Motor neuron (in vitro differentiated cells): ENCODE measurements at regions not wholly inside any gene's neighbourhood (a gene's known extent, or its start where the extent isn't known, plus 50 kb on each side); places are given as distances from the start of the nearest gene placed in this dataset.

Source experiments
- ATAC-seq, 8 experiments: fragments of 200-7000 bp; cut with Tn5 transposase; replicated peaks in 6 of 8; 2 replicates each; pipeline ENCODE4 v1.8.0; 2021; ENCODE audit warnings: mild to moderate bottlenecking in 8 of 8, moderate library complexity in 8 of 8
- H3K27ac ChIP-seq, 2 donors: fragments of 250-450 bp; sonication (Bioruptor Pico); 2 replicates each; pipeline ENCODE4 v1.9.0; 2021; ENCODE audit warnings: antibody characterized with exemption in 2 of 2, mild to moderate bottlenecking in 2 of 2, moderate library complexity in 1 of 2
- H3K4me1 ChIP-seq, 2 donors: fragments of 250-450 bp; sonication (Bioruptor Pico); replicated peaks in 1 of 2; 2 replicates each; pipeline ENCODE4 v1.6.1; 2021; ENCODE audit warnings: antibody characterized with exemption in 2 of 2, mild to moderate bottlenecking in 2 of 2, moderate library complexity in 1 of 2
- H3K4me3 ChIP-seq, 5 donors: fragments of 250-450 bp; sonication (Bioruptor Pico); 2 replicates each; pipeline ENCODE4 v1.9.0; 2021; ENCODE audit warnings: antibody characterized with exemption in 5 of 5, mild to moderate bottlenecking in 5 of 5, moderate library complexity in 4 of 5
- WGBS, 10 experiments: fragments of 450-650 bp; shearing (Covaris generic); methylation state at CpG; one replicate each; pipeline ENCODE4 v1.0.0; 2022; 5-methylcytosine and 5-hydroxymethylcytosine counted together
- in situ Hi-C, 9 experiments: fragments of 400-800 bp; cut with MboI; loops; one replicate each; pipeline ENCODE4 v1.15.0; 2021; ENCODE audit warnings: low sequenced_read_pairs in 9 of 9, low pct_unique_long_range_greater_than_20kb in 2 of 9; ENCODE audit not compliant: unreplicated experiment in 9 of 9

DNA sequence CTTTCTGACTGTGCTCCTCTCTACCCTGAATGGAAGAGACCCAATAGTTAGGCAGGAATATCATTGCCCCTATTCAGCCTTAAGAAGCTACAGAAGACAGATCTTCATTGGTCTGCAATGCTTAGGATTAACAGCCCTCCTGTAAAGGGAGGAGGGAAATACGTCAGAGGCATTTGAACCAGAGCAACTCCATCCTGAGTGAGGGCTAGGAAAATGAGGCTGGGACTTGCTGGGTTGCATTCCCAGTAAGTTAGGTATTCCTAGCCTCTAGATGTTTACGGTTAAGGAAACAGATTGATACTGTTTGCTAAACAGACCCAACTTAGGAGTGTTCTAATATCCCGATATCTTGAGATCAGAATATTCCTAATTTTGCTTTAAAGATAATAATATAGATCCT, 63.5 kb downstream of the PCDH18 start:
- in situ Hi-C loops, result no loop called here
- no peak for ATAC-seq
- Histone ChIP-seq H3K27ac (no peak overlapping the region), H3K4me1 (no peaks in the 10 kb centered on the region), H3K4me3 (no peak overlapping the region)
- 69 to 100% (median 100%) methylated on average over 2 to 3 of the region's 3 CpGs; no CpG with 5 or more reads in 3 of the 10 experiments for WGBS, 10 experiments

- Histone ChIP-seq H3K4me3 (no peak overlapping the region), H3K4me1 (no peaks in the 10 kb centered on the region), H3K27ac (no peak overlapping the region)
- no peak for ATAC-seq
- in situ Hi-C loops, result no loop called here
These were observed 64.8 kb downstream of the PCDH18 start for GRCh38 chr4:137467537-137467936.

DNA sequence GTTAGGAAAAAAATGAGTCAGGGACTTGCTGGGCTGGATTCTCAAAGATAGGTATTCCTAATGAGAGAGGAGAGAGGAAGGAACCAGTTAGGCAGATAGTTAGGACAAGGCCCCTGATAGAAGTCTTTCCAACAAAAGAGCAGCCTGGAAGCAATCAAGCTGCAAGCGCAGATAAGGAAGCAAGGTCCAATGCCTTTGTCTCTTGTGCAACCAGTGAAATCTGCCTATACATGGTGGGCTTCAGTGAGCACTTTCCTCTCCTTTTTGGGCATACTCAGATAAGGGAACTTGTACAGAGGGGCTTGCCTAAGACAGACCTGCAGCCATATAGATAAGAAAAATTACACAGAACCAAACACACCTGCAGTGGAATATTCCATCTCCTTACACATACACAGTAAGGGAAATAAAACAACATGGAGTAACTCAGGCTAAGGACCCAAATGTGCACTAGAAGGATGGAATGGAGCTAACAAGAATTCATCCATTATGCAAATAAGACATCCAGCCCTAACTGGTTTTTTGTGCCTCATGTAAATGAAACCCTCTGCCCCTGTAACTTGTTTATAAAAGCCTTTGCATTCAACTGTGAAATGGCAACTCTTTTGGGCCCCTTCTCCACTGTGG, 68.8 kb downstream of the PCDH18 start:
- H3K4me1 ChIP-seq, result no peaks in the 10 kb centered on the region
- 80 to 100% (median 94%) methylated on average over 1 of the region's 1 CpG; no CpG with 5 or more reads in 4 of the 10 experiments for WGBS, 10 experiments
- no peak for ATAC-seq
- H3K27ac ChIP-seq, result no peak overlapping the region
- in situ Hi-C loops, result no loop called here
- no peak overlapping the region for H3K4me3 ChIP-seq

DNA sequence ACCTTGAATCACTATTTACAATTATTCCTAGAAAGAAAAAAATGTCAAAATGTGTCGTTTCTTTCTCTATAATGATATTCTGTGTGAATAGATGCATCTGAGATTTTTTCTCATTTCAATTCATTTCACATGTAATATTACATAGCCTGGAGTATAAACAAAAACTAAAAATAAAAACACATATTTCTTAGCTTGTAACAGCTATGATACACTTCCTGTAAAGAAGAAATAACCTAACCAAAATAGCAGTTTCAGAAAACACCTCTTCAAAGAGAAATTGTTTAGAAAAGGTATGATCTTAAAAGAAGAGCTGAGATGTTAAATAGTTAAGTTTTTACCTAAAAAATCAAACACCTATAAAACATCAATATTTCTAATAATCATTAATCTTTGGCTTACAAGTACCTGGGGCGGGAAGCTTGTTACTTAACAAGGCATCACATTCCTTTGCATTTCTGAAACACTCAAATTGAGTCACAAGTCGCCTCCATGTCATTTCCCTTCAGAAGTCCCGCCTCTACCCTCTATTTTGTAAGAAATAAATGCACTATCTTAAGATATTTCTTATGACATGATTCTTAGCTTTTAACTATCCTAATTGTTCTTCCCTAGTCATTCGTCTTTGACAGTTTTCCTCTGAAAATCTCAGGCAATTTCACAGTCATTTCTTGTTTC, 76.5 kb downstream of the PCDH18 start:
- in situ Hi-C loops, result no loop called here

GRCh38 chr4:137454767-137455166, 77.5 kb downstream of the PCDH18 start:
- Histone ChIP-seq H3K4me1 (no peaks in the 10 kb centered on the region), H3K27ac (no peak overlapping the region), H3K4me3 (no peak overlapping the region)
- ATAC-seq, result no peak
- in situ Hi-C loops, result no loop called here

More for the DNA sequence above, 76.5 kb downstream of the PCDH18 start:
- Histone ChIP-seq H3K27ac (no peak overlapping the region), H3K4me1 (no peaks in the 10 kb centered on the region), H3K4me3 (no peak overlapping the region)
- 64 to 92% (median 84%) methylated on average over 2 to 5 of the region's 5 CpGs for whole genome bisulfite sequencing, 10 experiments
- ATAC-seq, result no peak

DNA sequence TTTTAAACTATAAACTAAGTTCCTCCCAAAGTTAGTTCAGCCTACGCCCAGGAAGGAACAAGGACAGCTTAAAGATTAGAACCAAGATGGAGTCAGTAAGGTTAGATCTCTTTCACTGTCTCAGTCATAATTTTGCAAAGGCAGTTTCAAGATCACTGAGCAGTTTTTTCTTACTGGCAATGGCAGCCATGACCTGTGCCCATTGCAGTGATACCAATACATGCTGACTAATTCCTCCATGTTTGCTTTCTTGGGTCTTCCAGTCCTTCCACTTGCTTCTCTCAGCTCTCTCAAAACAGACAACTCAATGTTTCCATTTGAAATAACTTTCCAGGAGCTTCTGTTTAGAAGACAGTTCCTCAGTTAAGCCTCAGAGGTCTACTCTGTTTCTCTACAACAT, 79.5 kb downstream of the PCDH18 start:
- Histone ChIP-seq H3K4me1 (no peaks in the 10 kb centered on the region), H3K27ac (no peak overlapping the region), H3K4me3 (no peak overlapping the region)
- WGBS, 10 experiments, result 43 to 100% (median 100%) methylated on average over 1 of the region's 1 CpG; no CpG with 5 or more reads in 4 of the 10 experiments
- no peak for ATAC-seq
- in situ Hi-C loops, result no loop called here

- H3K4me1 ChIP-seq, result no peaks in the 10 kb centered on the region
These were observed 81.0 kb downstream of the PCDH18 start for GRCh38 chr4:137451172-137451825.

GRCh38 chr4:137448402-137448801, 83.9 kb downstream of the PCDH18 start:
- 50 to 100% (median 96%) methylated on average over 1 of the region's 1 CpG; no CpG with 5 or more reads in 2 of the 10 experiments for WGBS, 10 experiments
- ATAC-seq, result no peak
- Histone ChIP-seq H3K4me3 (no peak overlapping the region), H3K4me1 (no peaks in the 10 kb centered on the region), H3K27ac (no peak overlapping the region)
- in situ Hi-C loops, result no loop called here

More at GRCh38 chr4:137451172-137451825, 81.0 kb downstream of the PCDH18 start:
- no peak overlapping the region for H3K27ac ChIP-seq
- WGBS, 10 experiments, result 9 to 100% (median 42%) methylated on average over 1 to 3 of the region's 3 CpGs; no CpG with 5 or more reads in 1 of the 10 experiments
- H3K4me3 ChIP-seq, result no peak overlapping the region
- ATAC-seq, result no peak
- in situ Hi-C loops, result no loop called here

GRCh38 chr4:137446071-137446470, 86.2 kb downstream of the PCDH18 start:
- ATAC-seq, result no peak
- in situ Hi-C loops, result no loop called here
- 30 to 100% (median 61%) methylated on average over 2 of the region's 2 CpGs for WGBS, 10 experiments
- H3K4me1 ChIP-seq, result no peaks in the 10 kb centered on the region
- no peak overlapping the region for H3K27ac ChIP-seq
- H3K4me3 ChIP-seq, result no peak overlapping the region

- Histone ChIP-seq H3K27ac (no peak overlapping the region), H3K4me1 (no peaks in the 10 kb centered on the region), H3K4me3 (no peak overlapping the region)
- ATAC-seq, result no peak
- in situ Hi-C loops, result no loop called here
- 56 to 93% (median 82%) methylated on average over 2 to 3 of the region's 3 CpGs for WGBS, 10 experiments
These were observed 89.1 kb downstream of the PCDH18 start for GRCh38 chr4:137443031-137443800.

DNA sequence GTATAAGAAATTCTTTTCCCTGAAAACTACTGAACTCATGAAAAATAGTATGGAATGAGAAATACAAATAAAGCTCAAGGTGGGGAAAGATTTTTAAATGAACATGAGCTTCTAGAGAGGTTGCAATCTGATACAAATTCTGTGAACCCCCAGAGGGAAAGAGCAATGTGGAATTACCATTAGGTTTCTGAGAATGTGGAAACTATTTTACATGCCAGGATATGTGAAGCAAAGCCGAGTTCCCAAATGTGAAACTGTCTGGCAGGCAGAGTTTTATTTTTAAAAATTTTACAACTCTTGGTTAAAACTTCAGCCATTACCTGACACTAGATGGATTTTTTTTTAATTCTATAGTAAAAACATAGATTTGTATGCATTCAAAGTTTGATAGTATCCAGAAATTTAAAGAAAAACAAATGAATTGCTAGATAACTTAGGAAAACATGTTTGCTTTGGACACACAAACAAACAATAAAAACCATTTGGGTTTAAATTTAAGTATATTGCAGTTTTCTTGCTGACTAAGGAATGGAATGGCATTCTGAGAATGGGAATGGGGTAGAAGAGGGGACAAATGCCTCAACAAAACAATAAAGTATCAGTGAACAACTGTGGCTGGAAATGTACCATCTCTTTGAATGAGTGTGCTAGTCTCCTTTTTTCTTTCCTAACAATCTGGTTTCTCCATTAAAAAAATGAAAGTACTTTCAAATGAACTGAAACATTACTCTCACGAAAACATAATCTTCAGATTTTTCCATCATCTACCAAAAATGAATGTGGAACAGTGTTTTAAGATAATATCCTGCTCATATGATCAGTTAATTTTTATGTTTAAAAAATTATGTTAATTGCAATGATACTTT, 99.6 kb downstream of the PCDH18 start:
- Histone ChIP-seq H3K27ac (no peak overlapping the region), H3K4me1 (no peaks in the 10 kb centered on the region), H3K4me3 (no peak overlapping the region)
- in situ Hi-C loops, result no loop called here
- no peak for ATAC-seq
- WGBS, 10 experiments, result 15 to 89% (median 78%) methylated on average over 2 of the region's 2 CpGs; no CpG with 5 or more reads in 1 of the 10 experiments

- no peaks in the 10 kb centered on the region for H3K4me1 ChIP-seq
- H3K4me3 ChIP-seq, result no peak overlapping the region
- no peak overlapping the region for H3K27ac ChIP-seq
- WGBS, 10 experiments, result 73 to 100% (median 87%) methylated on average over 2 to 4 of the region's 4 CpGs; no CpG with 5 or more reads in 2 of the 10 experiments
- in situ Hi-C loops, result no loop called here
- no peak for ATAC-seq
These were observed 102.1 kb downstream of the PCDH18 start for GRCh38 chr4:137430171-137430570.
